Frontal cortex (tissue), 3 donors: ENCODE measurements at regions not wholly inside any gene's neighbourhood (a gene's known extent, or its start where the extent isn't known, plus 50 kb on each side); places are given as distances from the start of the nearest gene placed in this dataset.
A peak's percentile ranks its signal among the peaks of the same experiment; 100 is the strongest.

ENCODE experiments used
- DNase-seq, 2 donors: peaks; one replicate each; pipeline ENCODE4 v3.0.0; 2012; ENCODE audit warnings: low spot score in 2 of 2
- FAIRE-seq: peaks from 2 replicates; lab custom pipeline; 2012; peaks lifted over from hg19 to GRCh38; lab: Jason Lieb, UNC
- donor health status: control.
- donor health status: control.
- donor health status: control.

- FAIRE-seq (no peak), DNase-seq (no peak)
Measured at GRCh38 chr22:48327721-48328120, 1500.0 kb downstream of the BRD1 start.

DNA sequence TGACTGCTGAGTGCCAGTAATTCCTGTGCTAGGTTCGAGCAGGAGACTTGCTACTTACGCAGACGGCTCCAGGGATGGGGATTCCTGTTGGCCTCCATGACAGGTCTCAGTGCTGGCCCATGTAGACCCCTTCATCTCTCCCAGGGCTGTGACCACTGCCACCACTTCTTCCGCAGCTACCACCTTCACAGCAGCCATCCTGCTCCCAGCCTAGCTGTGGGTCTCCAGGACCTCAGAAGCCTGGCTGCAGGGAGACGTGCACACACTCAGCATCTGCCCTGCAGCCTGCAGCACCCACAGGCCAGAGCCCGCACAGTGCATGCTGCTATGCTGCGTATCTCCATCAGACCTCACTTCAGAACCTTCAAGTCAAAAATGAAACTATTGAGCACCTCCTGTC lies 1503.9 kb downstream of the BRD1 start:
- FAIRE-seq (no peak), DNase-seq (no peak)

- FAIRE-seq: peak; percentile 69
- DNase-seq: no peak
Measured at GRCh38 chr22:48322907-48323306, 1504.8 kb downstream of the BRD1 start.

- no peak for DNase-seq
- no peak for FAIRE-seq
Measured at GRCh38 chr22:48321986-48322545, 1505.6 kb downstream of the BRD1 start.

DNA sequence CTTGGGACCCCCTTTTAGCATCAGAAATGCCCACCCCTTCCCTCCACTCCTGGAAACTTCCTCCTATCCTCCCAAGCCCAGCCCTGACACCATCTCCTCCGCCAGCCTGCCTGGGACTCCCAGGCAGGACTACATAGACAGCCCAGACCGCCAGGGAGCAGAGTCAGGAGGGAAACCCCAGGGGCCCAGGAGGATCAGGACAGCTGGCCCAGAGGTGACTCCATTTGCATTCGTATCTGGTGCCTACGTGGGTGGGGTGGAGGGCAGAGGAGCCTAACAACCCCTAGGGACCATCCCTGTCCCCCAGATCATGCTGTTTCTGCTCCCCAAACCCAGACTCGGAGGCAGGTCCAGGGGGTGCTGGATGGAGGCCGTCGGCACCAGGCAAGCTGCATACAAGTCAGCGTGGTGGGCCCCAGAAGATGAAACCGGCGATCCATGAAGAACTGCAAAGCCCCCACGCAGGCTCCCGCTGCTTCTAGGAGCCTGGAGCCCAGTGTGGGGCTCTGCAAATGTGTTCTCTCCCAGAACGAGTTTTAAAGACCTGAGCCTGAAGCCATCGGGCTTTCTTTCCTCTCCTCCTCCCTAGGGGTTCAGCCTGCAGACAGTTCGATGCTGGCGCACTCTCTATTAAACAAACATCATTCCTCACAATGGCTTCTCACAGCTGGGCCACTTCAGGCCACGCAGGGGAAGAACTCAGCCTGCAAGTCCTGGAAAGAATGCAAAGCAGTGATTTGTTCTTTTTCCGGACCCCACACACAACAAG lies 1506.8 kb downstream of the BRD1 start:
- no peak for FAIRE-seq
- no peak for DNase-seq

DNA sequence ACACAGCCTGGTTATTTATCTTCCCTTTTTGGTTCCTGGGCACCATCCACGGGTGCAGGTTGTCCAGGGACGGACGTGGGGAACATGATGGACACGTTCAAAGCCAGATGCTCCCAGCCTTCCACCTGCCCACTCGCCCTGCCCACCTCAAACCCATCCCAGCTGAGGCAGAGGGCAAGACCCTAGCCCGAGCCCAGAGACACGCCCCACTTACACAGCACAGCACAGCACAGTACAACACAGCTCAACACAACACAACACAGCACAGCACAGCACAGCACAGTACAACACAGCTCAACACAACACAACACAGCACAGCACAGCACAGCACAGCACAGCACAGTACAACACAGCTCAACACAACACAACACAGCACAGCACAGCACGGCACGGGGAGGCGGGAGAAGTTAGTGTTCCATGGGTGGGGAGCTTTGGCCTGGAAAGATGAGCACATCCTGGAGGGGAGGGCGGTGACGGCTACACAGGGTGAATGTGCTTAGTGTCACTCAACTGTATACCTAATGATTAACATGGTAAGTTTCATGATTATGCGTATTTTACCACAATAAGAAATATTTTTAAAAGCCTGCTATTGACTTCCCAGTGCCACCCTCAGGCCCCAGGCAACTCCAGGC lies 1507.5 kb downstream of the BRD1 start:
- DNase-seq: no peak
- FAIRE-seq: no peak

GRCh38 chr22:48319321-48320047 lies 1508.2 kb downstream of the BRD1 start:
- no peak for FAIRE-seq

DNA sequence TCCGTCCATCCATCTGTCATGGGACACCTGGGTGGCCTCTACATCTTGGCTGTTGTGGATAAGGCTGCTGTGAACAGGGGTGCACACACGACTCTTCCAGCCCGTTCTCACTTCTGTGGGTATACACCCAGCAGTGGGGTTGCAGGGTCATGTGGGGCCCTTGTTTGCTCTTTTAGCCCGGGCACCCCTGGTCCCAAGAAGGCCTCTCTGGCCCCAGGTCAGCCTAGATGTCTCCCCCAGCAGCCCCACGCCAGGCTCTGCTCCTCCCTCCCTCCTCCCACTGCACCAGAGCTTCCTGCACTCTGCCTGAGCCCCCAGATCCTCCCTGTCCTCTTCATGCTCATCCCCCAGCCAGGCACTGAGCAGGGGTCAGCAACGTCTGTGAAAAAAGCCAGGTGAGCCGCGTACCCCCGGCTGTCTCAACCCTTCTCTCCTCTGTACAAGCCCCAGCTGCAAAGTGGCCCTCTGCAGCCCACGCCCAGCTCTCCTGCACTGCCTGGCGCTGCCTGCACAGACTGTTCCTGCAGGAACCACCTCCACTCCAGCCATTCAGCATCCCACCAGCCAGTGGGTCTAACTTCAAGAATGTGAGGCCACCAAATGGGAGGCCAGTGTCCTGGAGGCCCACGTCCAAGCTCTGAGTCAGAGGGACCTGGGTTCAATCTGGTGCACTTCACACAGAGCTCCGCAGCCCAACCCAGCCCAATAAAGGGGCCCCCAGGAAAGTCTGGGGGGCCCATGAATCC lies 1508.9 kb downstream of the BRD1 start:
- DNase-seq (no peak), FAIRE-seq (no peak)

More at GRCh38 chr22:48319321-48320047, 1508.2 kb downstream of the BRD1 start:
- DNase-seq: no peak

- FAIRE-seq: no peak
- DNase-seq: no peak
Measured at GRCh38 chr22:48318173-48318572, 1509.5 kb downstream of the BRD1 start.

- FAIRE-seq (no peak), DNase-seq (no peak)
Measured at GRCh38 chr22:48316257-48317250, 1511.1 kb downstream of the BRD1 start.

DNA sequence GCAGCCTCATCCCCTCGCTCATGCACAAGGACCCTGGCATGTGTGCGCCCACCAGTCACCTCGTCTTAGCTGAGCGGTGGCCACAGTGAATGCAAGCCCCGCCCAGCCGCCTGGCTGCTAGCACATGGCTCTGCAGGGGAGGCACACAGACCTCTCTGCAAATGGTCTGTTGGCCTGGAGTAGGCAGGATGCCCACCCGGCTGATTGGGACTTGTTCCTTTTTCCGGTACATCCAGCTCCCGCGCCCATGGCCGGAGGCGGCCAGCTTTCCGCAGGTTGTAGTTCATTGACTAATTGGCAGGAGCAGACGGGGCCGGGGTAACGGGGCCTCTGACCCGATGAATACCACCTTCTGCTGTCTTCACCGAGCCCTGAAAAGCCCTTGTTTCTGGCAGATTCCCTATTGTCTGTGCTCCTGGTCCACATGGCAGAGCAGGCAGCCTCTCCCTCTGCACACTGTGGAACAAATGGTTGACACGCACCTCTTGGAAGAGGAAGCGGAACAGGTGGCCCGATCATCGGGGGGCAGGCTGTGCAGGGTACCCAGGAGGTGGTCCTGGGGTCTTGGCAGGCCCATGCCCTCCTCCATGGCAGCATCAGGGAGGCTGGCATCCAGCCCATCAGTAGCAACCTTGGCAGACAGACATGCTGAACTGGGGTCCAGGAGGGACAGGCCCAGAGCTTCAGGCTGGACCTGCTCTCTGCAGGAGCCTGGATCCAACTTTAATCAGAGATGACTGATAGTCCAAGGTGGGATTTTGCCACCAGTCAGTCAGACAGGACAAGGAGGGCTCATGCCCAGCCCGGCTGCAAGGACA lies 1512.0 kb downstream of the BRD1 start:
- DNase-seq (no peak), FAIRE-seq (no peak)

DNA sequence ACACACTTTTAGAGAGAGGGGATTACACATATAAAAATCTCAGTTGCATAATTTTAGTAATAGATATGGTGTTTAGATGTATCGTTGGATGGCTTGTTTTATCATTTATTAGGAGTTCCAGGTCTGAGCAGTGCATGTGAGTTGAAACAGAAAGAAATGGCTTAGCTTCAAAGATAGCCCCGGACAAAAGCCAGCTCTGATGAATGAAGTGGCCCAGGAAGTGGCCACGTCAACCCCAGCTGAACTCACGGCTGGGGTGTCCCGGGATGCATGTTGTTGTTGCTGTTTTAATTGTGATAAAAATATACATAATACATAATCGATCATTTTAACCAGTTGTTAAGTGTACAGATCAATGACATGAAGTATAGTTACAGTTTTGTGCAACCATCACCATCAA lies 1513.6 kb downstream of the BRD1 start:
- FAIRE-seq (no peak), DNase-seq (no peak)

GRCh38 chr22:48313175-48313830 lies 1514.4 kb downstream of the BRD1 start:
- FAIRE-seq: no peak

GRCh38 chr22:48310740-48311139 lies 1516.9 kb downstream of the BRD1 start:
- no peak for FAIRE-seq
- no peak for DNase-seq

More at GRCh38 chr22:48313175-48313830, 1514.4 kb downstream of the BRD1 start:
- no peak for DNase-seq

DNA sequence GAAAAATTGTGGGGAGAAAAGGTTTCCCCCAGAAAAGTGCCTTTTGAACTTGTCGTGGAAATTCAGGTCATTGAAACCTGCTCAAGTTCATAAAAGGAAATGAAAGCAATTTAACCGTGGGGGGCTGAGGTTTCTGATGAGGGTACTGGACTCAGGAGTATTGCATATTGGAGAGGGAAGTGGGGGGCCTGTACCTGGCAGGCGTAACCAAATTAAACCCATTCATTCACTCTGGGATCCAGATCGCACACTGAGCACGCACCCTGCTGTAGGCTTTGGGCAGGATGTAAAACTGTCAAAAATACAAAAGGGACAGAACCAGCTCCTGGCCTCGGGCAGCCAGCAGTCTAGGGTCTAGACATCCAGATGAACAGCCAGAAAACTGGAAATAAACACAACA lies 1517.4 kb downstream of the BRD1 start:
- FAIRE-seq: no peak

GRCh38 chr22:48309836-48310235 lies 1517.8 kb downstream of the BRD1 start:
- FAIRE-seq: no peak
- DNase-seq: no peak

More for the DNA sequence above, 1517.4 kb downstream of the BRD1 start:
- DNase-seq: no peak

GRCh38 chr22:48309115-48309705 lies 1518.5 kb downstream of the BRD1 start:
- DNase-seq (no peak), FAIRE-seq (no peak)
